IMR-90 (cell line): ENCODE measurements at regions not wholly inside any gene's neighbourhood (a gene's known extent, or its start where the extent isn't known, plus 50 kb on each side); places are given as distances from the start of the nearest gene placed in this dataset.

ENCODE experiments used
- FOS ChIP-seq: fragments of 150-350 bp; IDR thresholded peaks from 2 replicates; pipeline ENCODE4 v1.6.1; 2016; ENCODE audit warnings: low read depth, low read length
- MAFK ChIP-seq: IDR thresholded peaks from 2 replicates; pipeline ENCODE4 v1.6.1; 2012; ENCODE audit warnings: low read depth, low read length, improper control_type of control experiment
- MAZ ChIP-seq: IDR thresholded peaks from 2 replicates; pipeline ENCODE4 v1.6.1; 2012; ENCODE audit warnings: low read depth, mild to moderate bottlenecking, low read length, improper control_type of control experiment, moderate library complexity, borderline replicate concordance
- MXI1 ChIP-seq: IDR thresholded peaks from 2 replicates; pipeline ENCODE4 v1.6.1; 2012; ENCODE audit warnings: low read depth, mild to moderate bottlenecking, low read length, moderate library complexity, borderline replicate concordance
- POLR2A ChIP-seq: IDR thresholded peaks from 2 replicates; pipeline ENCODE4 v1.6.1; 2012; ENCODE audit warnings: mild to moderate bottlenecking, low read depth, low read length
- RFX5 ChIP-seq: IDR thresholded peaks from 2 replicates; pipeline ENCODE4 v1.8.0; 2012; ENCODE audit warnings: low read depth, mild to moderate bottlenecking, low read length, moderate library complexity
- SMC3 ChIP-seq: fragments of 150-350 bp; IDR thresholded peaks from 2 replicates; pipeline ENCODE4 v1.6.1; 2016; ENCODE audit warnings: low read depth, mild to moderate bottlenecking, antibody characterized with exemption, low read length, moderate library complexity
- TF ChIP-seq, protein P1 (sequence below): conservative IDR thresholded peaks from 2 replicates; pipeline ENCODE4 v1.5.1; 2012; ENCODE audit warnings: mild to moderate bottlenecking, low read depth, low read length, improper control_type of control experiment
- TF ChIP-seq, protein P2 (sequence below): fragments of 150-350 bp; IDR thresholded peaks from 2 replicates; pipeline ENCODE4 v1.6.1; 2016; ENCODE audit warnings: low read depth, mild to moderate bottlenecking, low read length, moderate library complexity, borderline replicate concordance

DNA sequence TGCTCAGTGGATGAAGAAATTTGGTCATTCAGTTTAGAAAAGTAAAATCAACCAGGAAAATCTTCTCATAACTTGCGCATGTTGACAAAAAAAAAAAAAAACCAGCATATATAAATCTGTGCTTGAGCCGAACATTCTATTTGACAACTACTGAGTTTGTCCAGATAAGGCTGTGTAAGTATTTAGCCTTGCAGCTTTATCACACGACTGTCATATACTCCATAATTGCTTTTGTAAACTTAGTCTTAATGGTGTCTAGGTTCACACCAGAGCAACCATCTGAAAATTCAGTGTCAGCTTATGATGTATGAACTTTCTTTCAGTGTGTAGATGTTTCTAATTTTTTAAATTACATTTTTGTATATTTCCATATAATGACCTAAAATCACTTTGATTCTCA, 1173.8 kb upstream of the TMPRSS15 start:
- TF ChIP-seq, protein P1, sequence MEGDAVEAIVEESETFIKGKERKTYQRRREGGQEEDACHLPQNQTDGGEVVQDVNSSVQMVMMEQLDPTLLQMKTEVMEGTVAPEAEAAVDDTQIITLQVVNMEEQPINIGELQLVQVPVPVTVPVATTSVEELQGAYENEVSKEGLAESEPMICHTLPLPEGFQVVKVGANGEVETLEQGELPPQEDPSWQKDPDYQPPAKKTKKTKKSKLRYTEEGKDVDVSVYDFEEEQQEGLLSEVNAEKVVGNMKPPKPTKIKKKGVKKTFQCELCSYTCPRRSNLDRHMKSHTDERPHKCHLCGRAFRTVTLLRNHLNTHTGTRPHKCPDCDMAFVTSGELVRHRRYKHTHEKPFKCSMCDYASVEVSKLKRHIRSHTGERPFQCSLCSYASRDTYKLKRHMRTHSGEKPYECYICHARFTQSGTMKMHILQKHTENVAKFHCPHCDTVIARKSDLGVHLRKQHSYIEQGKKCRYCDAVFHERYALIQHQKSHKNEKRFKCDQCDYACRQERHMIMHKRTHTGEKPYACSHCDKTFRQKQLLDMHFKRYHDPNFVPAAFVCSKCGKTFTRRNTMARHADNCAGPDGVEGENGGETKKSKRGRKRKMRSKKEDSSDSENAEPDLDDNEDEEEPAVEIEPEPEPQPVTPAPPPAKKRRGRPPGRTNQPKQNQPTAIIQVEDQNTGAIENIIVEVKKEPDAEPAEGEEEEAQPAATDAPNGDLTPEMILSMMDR: no peak
- TF ChIP-seq, protein P2, sequence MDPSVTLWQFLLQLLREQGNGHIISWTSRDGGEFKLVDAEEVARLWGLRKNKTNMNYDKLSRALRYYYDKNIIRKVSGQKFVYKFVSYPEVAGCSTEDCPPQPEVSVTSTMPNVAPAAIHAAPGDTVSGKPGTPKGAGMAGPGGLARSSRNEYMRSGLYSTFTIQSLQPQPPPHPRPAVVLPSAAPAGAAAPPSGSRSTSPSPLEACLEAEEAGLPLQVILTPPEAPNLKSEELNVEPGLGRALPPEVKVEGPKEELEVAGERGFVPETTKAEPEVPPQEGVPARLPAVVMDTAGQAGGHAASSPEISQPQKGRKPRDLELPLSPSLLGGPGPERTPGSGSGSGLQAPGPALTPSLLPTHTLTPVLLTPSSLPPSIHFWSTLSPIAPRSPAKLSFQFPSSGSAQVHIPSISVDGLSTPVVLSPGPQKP: no peak
- TF ChIP-seq RFX5 (no peak), MAFK (no peak), FOS (no peak), MAZ (no peak), POLR2A (no peak), SMC3 (no peak), MXI1 (no peak)
